ENCODE measurements at regions not wholly inside any gene's neighbourhood (a gene's known extent, or its start where the extent isn't known, plus 50 kb on each side); places are given as distances from the start of the nearest gene placed in this dataset.

DNA sequence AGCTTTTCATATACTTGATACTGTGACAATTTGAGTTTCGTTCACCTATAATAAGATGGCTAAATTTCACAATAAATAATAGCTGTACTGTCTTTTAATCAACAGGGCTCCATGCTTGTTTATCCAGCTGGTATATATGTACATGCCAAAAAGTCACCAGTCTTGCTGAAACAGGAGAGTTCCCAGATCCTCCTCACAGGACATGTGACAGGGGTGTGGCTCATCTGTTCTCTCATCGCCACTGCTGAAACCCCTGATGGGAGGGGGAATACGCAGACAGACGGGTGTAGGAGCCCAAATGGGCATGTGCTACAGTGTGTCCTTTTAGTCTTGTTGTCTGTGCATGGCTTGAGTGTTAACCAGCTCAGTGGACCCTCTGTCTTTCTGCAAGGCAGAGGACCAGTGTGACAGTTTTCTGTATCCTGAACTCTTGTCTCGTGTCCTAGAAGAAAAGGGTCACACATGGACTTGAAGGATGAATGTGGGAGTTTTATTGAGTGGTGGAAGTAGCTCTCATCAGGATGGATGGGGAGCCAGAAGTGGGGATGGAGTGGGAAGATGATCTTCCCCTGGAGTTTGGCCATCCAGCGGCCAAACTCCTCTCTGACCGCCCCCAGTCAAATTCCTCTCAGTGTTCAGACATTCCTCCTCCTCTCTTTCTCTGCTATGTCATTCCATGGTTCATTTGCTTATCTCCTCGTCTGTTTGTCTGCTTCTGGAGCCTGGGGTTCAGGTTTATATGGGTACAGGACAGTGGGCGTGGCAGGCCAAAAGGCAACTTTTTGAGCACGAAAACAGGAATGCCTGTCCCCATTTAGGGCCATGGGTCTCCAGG lies 113.1 kb upstream of the NECTIN3 start:
- POLR2A ChIA-PET = no interaction called here
- Histone ChIP-seq H3K4me3 (no peak overlapping the region), H3K9ac (ENCODE audit: insufficient read depth in 1 of 2, low read depth in 2 of 2, low read length in 2 of 2) (no peak overlapping the region), H3K27ac (ENCODE audit: extremely low read depth, low read depth, low read length) (no peak overlapping the region), H3K4me1 (replicated peaks in 1 of 2; ENCODE audit: control insufficient read depth in 2 of 2, insufficient read depth in 2 of 2, low read length in 2 of 2) (no peaks in the 10 kb centered on the region), H4K20me1 (replicated peaks; ENCODE audit: control insufficient read depth, insufficient read depth, low read length) (no peaks in the 10 kb centered on the region), H3K4me2 (ENCODE audit: insufficient read depth, low read length) (no peak overlapping the region), H3K9me1 (ENCODE audit: control insufficient read depth, insufficient read depth, low read length) (no peaks in the 10 kb centered on the region), H3K9me3 (replicated peaks; ENCODE audit: control insufficient read depth, insufficient read depth, low read depth, low read length) (no peaks in the 10 kb centered on the region), H3K36me3 (ENCODE audit: control insufficient read depth, insufficient read depth, low read length) (no peaks in the 10 kb centered on the region), H3K79me2 (ENCODE audit: control insufficient read depth, insufficient read depth, low read length) (no peaks in the 10 kb centered on the region), H2AFZ (ENCODE audit: low read depth, low read length) (no peak overlapping the region), H3K27me3 (ENCODE audit: control insufficient read depth in 2 of 2, insufficient read depth in 2 of 2, low read length in 2 of 2) (no peaks in the 10 kb centered on the region)
- in situ Hi-C loops (cut with MboI) (no loop called here), intact Hi-C loops (cut with micrococcal nuclease) (no loop called here)
- no peak for TF ChIP-seq MXI1 (IDR thresholded peaks at IDR 0.05; ENCODE audit: low read depth, low read length)
- no peak for TF ChIP-seq RBM17 (IDR thresholded peaks at IDR 0.05; ENCODE audit: borderline replicate concordance, low read depth, low read length)
- no peak for TF ChIP-seq ZNF3 (CRISPR knock-in tag; IDR thresholded peaks at IDR 0.05)
- TF ChIP-seq KLF10 (CRISPR knock-in tag; IDR thresholded peaks at IDR 0.05) = no peak
- TF ChIP-seq, protein P1, sequence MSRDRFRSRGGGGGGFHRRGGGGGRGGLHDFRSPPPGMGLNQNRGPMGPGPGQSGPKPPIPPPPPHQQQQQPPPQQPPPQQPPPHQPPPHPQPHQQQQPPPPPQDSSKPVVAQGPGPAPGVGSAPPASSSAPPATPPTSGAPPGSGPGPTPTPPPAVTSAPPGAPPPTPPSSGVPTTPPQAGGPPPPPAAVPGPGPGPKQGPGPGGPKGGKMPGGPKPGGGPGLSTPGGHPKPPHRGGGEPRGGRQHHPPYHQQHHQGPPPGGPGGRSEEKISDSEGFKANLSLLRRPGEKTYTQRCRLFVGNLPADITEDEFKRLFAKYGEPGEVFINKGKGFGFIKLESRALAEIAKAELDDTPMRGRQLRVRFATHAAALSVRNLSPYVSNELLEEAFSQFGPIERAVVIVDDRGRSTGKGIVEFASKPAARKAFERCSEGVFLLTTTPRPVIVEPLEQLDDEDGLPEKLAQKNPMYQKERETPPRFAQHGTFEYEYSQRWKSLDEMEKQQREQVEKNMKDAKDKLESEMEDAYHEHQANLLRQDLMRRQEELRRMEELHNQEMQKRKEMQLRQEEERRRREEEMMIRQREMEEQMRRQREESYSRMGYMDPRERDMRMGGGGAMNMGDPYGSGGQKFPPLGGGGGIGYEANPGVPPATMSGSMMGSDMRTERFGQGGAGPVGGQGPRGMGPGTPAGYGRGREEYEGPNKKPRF (IDR thresholded peaks at IDR 0.05; ENCODE audit: low read depth, low read length) = no peak
- no peak for TF ChIP-seq RBM22 (IDR thresholded peaks at IDR 0.05; ENCODE audit: low read depth, low read length, poor library complexity, severe bottlenecking)
- TF ChIP-seq, protein P2, sequence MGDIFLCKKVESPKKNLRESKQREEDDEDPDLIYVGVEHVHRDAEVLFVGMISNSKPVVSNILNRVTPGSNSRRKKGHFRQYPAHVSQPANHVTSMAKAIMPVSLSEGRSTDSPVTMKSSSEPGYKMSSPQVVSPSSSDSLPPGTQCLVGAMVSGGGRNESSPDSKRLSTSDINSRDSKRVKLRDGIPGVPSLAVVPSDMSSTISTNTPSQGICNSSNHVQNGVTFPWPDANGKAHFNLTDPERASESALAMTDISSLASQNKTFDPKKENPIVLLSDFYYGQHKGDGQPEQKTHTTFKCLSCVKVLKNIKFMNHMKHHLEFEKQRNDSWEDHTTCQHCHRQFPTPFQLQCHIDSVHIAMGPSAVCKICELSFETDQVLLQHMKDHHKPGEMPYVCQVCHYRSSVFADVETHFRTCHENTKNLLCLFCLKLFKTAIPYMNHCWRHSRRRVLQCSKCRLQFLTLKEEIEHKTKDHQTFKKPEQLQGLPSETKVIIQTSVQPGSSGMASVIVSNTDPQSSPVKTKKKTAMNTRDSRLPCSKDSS (IDR thresholded peaks at IDR 0.05; ENCODE audit: low read depth, partially characterized antibody) = no peak
- no peak for TF ChIP-seq FUS (optimal IDR thresholded peaks at IDR 0.05; ENCODE audit: low read depth, low read length)
- no peak for TF ChIP-seq TOE1 (IDR thresholded peaks at IDR 0.05; ENCODE audit: borderline replicate concordance)
- no peak for TF ChIP-seq TOE1 (CRISPR knock-in tag; IDR thresholded peaks at IDR 0.05; ENCODE audit: borderline replicate concordance, low read depth)
- no peak for TF ChIP-seq ZNF780A (CRISPR knock-in tag; IDR thresholded peaks at IDR 0.05)
- no peak for TF ChIP-seq PYGO2 (tag; IDR thresholded peaks at IDR 0.05)
- TF ChIP-seq NCOR1 (IDR thresholded peaks at IDR 0.05) = no peak
- TF ChIP-seq ZNF445 (CRISPR knock-in tag; IDR thresholded peaks at IDR 0.05; ENCODE audit: low read depth) = no peak
- no peak for TF ChIP-seq BRD9 (IDR thresholded peaks at IDR 0.05; ENCODE audit: low read depth, partially characterized antibody)
- 0% methylated on average over 7 of the region's 10 CpGs for WGBS (ENCODE audit: insufficient coverage, low coverage, missing lambda C conversion rate)
- ATAC-seq = no peak
- BruUV-seq (replicated peaks) = no TSS peak
- no peak for DNase-seq (ENCODE audit: extremely low read depth in 1 of 4, low spot score in 3 of 4)
- FAIRE-seq = no peak
- CTCF ChIA-PET (ENCODE audit: low intra/inter-chr PET ratio) = no interaction called here

Data from K562 (cell line).